ENCODE measurements at regions not wholly inside any gene's neighbourhood (a gene's known extent, or its start where the extent isn't known, plus 50 kb on each side); places are given as distances from the start of the nearest gene placed in this dataset.

DNA sequence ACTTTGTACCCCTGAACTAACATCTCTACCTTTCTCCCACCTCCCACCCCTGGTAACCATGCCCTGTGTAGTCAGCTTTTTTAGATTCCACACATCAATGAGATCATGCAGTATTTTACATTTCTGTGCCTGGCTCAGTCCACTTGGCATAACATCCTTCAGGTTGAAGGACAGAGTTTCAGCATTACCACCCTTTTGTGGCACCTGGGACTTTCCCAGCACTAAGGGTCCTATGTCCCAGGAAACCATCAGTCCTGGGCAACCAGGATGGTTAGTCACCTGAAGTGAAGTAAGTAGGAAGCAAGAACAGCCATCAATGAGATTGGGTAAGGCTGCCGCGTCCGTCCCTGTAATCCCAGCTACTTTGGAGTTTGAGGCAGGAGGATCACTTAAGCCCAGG is 370.6 kb downstream of the SIPA1L2 start:
- no peak for DNase-seq

DNA sequence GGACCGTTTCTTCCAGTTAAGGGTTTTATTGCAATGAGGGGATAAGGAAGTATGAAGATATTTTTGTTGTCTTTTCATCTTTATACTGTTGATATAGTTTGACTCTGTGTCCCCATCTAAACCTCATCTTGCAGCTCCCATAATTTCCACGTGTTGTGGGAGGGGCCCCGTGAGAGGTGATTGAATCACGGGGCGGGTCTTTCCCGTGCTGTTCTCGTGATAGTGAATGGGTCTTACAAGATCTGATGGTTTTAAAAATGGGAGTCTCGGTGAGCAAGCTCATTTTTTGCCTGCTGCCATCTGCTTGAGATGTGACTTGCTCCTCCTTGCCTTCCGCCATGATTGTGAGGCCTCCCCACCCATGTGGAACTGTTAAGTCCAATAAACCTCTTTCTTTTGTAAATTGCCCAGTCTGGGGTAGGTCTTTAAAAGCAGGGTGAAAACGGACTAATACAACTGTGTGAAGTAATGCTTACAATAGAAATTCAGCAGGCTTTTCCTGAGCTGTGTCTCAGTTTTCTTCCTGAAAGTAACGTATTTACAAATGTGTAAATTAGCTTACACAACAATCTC is 377.3 kb downstream of the SIPA1L2 start:
- DNase-seq, result no peak

DNA sequence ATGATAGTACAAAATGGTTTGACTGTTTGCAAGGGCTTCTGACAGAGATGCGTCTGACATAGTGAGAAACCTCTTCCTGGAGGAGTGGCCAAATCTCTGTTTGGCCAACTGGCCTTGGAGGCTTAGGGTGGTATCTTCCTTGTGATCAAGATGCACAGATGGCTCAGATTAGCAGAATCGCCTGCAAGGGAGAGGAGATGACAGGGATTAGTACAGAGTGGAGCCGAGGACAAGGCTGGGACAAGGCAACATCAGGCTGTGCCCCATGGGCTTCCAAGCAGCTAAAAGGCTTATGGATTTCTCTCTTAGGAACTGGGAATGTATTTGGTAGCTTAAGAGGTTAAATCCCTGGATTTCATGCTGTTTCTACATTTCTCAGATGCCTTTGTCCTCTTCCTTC is 379.1 kb downstream of the SIPA1L2 start:
- no peak for DNase-seq

DNA sequence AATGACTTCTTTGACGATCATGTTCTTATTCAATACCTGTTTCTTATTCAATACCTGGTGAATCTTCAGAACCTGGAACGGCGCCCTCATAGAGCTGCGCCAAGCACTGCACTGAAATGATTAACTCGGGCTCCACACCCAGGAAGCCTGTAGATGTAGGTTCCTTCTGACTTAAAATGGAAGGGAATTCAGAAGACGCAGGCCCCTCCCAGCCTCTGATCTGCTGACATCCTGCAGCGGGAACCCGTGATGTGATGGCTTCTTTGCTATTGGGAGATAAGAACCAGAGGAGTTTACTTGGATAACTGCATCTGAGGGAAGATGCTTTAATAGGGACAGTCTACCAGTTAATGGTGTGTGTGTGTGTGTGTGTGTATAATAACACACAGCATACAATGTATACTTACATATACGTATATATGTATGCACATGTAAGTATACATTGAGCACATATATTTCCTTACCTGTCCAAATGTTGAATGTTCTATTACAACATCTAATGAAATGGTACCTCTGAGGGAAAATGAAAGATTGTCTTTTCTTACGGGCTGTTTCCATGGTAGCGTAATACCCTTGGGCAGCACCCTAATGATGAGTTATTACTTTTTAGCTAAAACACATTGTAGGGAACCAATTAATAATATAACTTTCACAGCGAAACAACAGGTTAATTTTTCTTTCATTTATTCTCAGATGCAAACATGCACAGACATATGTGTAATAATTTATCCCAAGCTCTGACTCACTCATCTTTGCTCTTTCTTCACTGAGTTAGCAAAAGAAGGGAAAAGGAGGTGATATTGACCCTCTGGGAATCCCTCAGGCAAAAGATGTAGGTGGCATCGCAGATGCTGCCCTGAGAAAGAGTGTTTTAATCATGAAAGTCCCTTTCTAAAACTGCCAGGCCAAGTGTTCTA is 379.8 kb downstream of the SIPA1L2 start:
- DNase-seq, result no peak

DNA sequence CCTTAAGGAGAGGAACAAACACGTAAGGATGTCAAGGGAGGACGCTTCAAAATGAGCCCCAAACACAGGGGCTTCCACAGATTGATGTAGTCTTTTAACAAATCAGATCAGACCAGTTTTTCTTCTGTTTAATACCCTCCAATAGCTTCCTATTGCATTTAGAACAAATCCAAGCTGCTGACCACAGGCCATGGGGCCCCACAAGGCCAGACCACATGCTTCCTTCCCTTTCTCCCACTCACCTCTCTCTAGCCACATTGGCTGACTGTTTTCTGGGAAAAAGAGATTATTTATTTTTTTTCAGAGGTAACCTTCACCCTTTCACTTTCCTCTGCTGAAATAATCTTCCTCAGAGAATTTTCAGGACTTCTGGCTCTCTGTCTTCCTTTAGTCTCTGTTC is 380.6 kb downstream of the SIPA1L2 start:
- DNase-seq, result no peak

DNA sequence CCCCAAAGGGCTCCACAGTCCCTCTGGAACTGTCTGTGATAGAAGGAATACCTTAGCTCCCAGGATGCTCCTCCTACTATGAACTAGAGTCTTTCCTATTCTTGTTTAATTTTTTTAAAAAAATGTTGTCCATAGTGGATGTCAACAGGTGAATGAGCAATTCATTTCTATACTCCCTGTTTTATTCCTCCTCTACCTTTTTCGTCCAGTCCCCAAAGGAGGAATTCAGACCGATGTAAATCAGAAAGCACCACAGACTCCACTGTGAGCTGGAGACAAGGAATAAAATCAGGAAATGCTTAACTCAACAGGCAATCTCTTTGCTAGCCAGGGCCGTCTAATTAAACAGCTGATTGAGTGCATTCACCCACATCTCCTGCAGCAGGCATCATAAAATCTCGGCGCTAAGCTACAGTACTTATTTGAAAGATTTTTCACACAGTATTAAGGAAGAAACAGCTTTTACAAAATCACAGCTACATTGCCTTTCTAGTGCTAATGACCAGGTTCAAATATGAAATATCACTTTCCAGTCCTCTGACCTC is 381.6 kb downstream of the SIPA1L2 start:
- no peak for DNase-seq

DNA sequence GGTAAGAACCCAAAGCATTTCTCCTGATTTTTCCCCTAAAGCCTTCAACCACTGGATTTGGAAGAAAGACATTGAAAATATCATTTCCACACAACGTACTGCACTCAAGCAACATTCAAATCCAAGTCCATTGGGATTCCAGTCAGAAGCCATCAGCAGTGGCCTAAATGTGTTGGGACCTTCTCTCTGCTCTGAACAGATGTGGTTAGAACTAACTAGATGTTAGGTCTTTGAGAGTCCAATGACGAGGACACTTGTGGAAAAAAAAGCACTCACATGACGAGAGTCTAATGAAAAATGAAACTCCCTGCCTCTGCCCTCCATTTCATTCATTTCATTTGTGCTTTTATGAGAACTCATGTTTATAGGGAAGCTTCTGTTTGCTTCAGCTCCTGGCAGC is 382.3 kb downstream of the SIPA1L2 start:
- no peak for DNase-seq

DNA sequence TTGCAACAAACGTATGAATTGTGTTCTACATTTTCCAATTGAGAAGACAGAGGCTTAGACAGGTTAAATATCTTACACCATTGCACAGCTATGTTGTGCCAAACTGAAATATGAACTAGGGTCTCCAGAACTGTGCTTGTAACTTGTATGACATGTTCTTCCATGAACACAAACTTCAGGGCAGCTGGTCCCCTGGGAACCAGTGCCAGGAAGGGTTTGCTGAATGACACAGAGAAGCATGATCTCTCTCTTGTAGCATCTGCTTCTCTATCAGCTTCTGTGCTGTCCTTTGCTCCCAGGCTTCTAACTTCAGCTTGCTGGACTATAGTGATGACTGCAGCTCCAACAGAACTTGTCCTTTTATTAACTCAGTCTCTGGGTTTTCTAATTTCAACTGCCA is 385.5 kb downstream of the SIPA1L2 start:
- no peak for DNase-seq

DNA sequence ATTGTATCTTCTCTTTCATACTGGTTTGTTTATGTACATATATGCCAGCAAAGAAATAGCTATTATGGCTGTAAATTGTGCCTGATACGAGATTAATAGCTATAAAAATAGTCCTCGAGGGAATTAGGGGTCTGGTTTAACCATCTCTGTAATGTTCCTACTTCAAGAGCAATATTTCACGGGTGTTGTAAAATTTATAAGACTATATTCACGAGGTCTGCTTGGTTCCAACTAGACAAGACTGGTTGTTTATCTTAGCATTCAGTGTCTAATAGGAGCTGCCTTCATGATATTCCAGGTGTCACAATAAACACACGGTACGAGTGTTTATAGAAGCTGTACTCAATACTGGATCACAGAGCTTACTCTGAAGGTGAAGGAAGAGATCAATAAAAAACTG is 389.9 kb downstream of the SIPA1L2 start:
- DNase-seq, result no peak

DNA sequence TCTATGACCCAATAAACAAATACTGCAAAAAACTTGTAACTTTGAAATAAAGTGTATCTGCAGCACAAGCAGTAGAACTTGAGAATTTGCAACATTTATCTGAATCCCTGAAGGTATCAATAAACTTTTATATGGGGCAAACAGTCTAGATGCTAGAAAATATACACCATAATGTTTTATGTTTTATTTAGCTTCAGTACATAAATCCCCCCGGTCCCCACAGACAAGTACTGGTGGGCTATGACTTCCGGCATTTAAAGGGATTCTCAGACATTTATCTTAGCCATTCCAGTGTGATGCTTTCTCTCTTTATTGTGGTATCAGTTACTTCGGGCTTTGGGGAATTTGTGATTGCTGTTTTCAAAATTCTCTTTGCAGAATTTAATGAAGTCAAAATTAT is 390.4 kb downstream of the SIPA1L2 start:
- DNase-seq, result no peak

DNA sequence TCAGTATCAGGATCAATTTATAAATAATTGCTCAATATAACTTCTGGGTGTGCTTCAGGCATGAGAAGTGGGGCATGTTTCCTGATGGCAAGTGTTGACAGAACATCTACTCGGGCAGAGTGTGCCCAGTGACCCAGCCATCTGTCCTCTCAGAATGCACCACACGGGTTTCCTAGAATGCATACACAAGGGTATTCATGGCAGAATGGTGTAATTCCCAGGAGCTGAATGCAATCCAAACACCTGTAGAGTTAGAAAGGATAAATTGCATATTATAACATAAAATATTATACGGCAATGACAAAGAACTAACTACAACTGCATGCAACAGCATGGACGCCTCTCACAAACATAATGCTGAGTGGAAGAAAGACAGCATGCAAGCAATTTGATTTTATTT is 391.9 kb downstream of the SIPA1L2 start:
- DNase-seq, result no peak

DNA sequence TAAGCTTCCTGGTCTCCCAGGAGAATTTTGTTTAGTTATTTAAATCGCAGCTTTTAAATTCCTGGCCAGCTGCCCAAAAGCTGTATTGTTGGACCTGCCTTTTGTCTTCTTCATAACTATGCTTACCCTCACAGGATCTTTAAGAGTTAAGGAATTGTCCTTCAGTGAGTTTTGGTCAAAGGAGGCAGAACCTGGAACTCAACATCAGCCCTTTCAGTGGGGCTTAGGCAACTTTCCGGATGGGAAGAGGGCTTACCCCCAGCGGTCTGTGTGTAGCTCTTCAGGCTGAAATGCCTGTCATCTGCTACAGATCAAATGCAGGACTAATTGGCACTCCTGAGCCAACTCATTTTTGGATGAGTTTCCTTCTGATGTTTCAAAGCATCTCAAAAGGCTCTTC is 402.6 kb downstream of the SIPA1L2 start:
- DNase-seq, result no peak

DNA sequence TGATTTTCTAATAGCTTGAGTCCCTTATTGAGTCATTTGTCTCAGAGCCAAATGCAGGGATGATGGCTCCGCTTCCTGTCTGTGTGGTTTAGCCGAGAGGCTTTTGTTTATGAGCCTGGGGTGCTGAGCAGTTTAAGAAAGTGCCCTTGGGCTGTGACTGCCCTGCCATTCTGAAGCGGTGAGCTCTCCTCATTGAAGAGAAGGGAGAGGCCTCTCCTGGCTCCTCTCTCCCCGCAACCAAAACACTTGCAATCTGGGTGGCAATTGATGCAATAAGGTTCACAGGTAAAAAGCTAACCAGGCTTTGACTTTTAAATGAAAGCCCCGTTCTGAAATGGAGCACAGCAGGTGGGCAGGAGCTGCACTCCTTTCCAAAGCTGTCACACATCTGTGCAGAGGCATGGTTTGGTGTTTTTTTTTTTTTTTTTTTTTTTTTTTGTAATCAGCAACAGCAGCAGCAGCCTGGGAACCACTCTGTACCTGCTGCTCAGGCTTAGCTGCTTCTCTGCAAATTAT is 403.7 kb downstream of the SIPA1L2 start:
- DNase-seq, result no peak

DNA sequence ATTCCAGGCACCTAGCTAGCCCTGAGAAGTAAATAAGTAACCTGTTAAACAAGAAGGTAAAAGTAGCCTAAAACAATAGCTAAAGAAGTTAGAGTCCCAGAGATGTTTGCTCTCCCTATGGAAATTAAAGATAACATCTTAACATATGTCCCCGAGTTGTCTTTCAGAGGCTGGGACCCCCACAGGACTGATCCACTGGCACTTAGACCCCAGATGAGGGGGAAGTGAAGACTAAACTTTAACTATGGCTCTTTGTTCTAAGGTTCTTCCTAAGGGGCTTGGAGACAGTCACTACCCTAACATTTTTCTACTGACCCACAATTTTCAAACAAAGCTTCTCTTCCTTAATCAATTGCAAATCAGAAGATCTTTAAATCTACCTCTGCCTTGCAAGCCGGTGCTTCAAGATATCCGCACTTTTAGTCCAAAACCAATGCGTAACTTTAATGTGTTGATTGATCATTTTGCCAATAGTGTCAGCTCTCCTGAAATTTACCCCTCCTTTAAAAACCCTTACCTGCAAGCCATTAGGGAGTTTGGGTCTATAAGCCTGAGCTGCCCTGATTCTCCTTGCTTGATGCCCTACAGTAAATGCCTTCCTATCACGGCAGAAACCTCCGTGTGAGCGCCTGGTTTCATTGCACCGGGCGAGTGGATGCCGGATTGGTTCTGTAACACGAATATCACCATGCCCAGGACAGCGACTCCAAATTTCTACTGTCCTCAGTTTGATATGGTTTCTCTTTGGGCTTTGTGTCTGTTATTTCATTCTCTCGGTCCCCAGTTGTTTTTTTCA is 404.4 kb downstream of the SIPA1L2 start:
- DNase-seq, result no peak

DNA sequence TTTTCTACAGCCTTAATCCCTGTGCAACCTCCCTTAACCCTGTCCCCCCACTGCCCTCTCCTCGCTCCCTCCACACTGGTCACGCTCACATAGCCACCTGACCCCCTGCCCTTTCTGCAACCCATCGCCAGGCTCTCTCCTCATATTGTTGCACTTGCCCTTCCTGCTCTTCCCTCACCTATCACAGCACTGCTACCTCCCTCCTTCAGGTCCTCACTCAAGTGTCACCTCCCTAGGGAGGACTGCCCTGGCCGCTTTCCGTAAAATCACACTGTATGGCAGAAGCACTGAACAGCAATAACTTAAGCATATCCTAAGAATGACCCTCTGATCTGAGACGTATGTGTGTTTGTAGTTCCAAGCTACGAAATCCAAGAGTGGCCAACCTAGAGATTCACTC is 406.0 kb downstream of the SIPA1L2 start:
- no peak for DNase-seq

DNA sequence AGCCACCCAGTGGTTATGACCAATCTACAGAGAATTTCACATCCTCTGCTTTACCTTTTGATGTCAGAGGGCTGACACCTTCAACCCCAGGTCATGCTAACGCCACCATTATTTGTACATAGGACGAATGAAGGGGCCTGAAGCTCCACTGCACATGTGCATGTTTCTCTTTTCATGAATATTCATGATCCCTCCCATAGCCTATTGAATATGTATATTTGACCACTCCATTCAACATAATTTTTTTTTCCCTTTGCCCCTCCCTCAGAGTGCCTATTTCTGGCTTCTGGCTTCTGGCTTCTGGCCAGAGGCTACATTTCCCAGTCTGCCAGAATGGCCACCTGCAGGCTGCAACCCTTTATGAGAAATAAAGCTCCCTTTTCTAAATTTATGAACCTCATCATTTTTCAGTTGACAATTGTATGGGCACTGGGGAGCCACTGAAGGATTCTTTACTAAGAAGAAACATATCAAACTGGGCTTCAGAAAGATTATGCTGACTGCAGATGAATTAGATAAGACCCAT is 406.7 kb downstream of the SIPA1L2 start:
- no peak for DNase-seq

DNA sequence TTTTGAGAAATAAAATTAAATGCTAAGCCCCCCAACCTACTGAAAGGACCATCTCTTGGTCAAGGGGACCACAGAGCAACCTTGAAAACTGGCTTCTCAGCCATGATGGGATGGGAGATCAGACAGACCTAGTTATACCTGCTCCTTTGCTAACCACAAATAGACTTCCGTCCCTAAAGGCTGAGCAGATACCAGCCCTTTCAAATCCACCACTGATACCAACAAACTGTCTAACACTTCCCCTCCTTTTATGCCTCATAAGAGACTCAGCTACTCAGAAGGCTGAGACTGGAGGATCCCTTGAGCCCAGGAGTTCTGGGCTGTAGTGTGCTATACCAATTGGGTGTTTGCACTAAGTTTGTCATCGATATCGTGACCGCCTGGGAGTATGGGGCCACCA is 407.3 kb downstream of the SIPA1L2 start:
- no peak for DNase-seq

DNA sequence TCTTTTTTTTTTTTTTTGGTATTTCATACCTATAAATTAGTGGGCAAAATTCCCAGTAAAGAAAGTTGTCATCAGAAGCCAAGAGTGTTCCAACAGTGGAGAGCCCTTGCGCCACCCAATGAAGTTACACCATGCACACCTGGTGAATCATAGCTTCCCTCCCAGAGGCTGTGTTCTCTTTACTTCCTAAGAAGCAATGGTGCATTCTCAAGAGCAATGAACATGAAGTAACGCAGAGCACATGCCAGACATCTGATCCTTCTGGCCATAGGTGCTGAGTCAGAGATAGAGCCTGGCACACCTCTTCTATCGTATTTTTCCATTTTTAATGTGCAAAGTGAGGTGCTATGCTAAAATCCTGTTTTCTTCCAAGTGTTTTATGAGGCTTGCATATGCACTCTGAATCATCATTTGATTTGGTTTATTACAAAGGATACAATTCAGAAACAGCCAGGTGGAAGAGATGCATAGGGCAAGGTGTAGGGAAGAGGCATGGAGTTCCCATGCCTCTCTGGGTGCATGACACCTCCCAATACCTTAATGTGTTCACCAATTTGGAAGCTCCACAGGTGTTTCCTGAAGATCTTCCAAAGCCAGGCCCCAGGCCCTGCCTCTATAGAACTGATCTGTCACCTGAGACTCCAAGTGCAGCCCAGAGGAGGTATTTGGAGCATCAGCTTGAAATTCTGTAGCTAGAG is 408.0 kb downstream of the SIPA1L2 start:
- DNase-seq, result no peak

DNA sequence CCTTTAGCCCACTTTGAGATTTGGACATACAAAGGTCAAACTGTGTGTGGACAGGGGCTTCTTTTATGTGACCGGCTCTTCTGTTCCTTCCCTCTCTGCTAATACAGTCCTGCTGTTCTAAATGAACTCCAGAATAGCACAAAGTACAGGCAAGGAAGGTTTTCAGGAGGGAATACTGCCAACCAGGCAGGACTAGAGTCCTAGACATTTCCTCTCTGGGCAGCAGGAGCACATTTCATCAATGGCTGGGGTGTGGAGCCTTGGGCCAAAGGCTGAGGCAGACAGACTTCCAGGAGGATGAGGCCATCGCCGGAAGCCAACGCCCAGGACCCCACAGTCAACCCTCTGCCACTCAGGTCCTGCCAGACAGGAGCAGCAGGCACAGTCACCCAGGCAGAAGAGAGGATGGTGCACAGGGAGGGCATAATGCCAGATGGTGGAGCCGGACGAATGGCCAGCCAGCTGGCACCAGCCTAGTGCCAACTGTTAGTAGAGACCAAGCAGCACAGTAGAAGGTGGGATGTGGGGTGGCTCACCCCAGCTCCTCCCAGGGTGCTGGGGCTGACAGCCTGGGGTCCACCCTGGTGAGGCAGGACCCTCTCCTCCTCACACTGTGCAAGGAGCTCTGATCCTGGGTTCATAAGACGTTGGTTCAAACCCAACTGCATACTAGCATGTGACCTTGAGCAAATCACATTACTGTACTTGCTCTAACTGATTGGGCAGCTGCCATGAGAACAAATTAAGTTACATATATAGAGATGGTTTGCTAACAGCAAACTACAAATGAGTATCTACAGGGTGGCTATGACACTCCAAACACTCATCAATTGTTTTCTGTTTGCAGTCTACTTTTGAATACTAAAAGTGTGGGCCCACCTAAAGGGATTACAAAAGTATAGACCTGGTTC is 410.7 kb downstream of the SIPA1L2 start:
- DNase-seq, result peak in 1 of 56 donors; percentile 5

DNA sequence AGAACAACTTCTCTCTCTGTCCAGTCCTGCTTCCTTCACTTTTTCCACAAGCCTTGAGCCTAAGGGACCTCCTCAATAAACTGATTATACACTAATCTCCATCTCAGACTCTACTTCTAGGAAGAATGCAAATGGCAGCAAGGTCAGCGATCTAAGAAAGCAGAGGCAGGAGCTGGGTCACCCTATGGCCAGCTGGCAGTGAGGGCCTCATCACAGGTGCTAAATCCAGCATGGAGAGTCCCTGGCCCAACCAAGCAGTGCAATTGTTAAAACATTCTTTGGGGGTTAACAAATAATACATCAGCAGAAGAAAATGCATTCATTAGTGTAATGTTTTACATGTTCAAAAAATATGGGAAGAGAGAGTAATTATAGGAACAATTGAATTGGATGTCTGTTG is 416.0 kb downstream of the SIPA1L2 start:
- no peak for DNase-seq
